ENCODE measurements at regions not wholly inside any gene's neighbourhood (a gene's known extent, or its start where the extent isn't known, plus 50 kb on each side); places are given as distances from the start of the nearest gene placed in this dataset.

GRCh38 chr14:103214461-103214958 lies 91.2 kb downstream of the TNFAIP2 start (continued):
- TF ChIP-seq CHD7 (IDR thresholded peaks at IDR 0.05; ENCODE audit: insufficient replicate concordance, low read length) (no peak), SP2 (IDR thresholded peaks at IDR 0.05; ENCODE audit: low read length) (no peak), YY1 (IDR thresholded peaks at IDR 0.05; ENCODE audit: low read depth, low read length) (no peak)
